GM21367 (cell line): ENCODE measurements at regions not wholly inside any gene's neighbourhood (a gene's known extent, or its start where the extent isn't known, plus 50 kb on each side); places are given as distances from the start of the nearest gene placed in this dataset.

Experiments
- ATAC-seq: cut with Tn5 transposase; IDR thresholded peaks from one replicate; pipeline ENCODE4 v1.9.1; 2021; ENCODE audit not compliant: unreplicated experiment

GRCh38 chr5:105573575-105573974, 2011.0 kb upstream of the NUDT12 start:
- ATAC-seq, result no peak

- no peak for ATAC-seq
Observed at GRCh38 chr5:105565531-105565930, 2002.9 kb upstream of the NUDT12 start.

GRCh38 chr5:105563842-105564241, 2001.3 kb upstream of the NUDT12 start:
- ATAC-seq, result no peak

- no peak for ATAC-seq
Observed at GRCh38 chr5:105554568-105555169, 1992.1 kb upstream of the NUDT12 start.

- ATAC-seq, result no peak
Observed at GRCh38 chr5:105544300-105544699, 1981.7 kb upstream of the NUDT12 start.

GRCh38 chr5:105536675-105537074, 1974.1 kb upstream of the NUDT12 start:
- no peak for ATAC-seq

GRCh38 chr5:105530716-105531261, 1968.2 kb upstream of the NUDT12 start:
- ATAC-seq, result no peak

- ATAC-seq, result no peak
Observed at GRCh38 chr5:105529851-105530250, 1967.3 kb upstream of the NUDT12 start.

GRCh38 chr5:105508519-105508918, 1945.9 kb upstream of the NUDT12 start:
- no peak for ATAC-seq

GRCh38 chr5:105506692-105507277, 1944.2 kb upstream of the NUDT12 start:
- ATAC-seq, result no peak

GRCh38 chr5:105503950-105504349, 1941.4 kb upstream of the NUDT12 start:
- ATAC-seq, result no peak

- no peak for ATAC-seq
Observed at GRCh38 chr5:105501315-105501714, 1938.7 kb upstream of the NUDT12 start.

- no peak for ATAC-seq
Observed at GRCh38 chr5:105475401-105475800, 1912.8 kb upstream of the NUDT12 start.

- no peak for ATAC-seq
Observed at GRCh38 chr5:105462377-105462776, 1899.8 kb upstream of the NUDT12 start.

- ATAC-seq, result no peak
Observed at GRCh38 chr5:105460721-105461120, 1898.1 kb upstream of the NUDT12 start.

- ATAC-seq, result no peak
Observed at GRCh38 chr5:105453216-105453807, 1890.7 kb upstream of the NUDT12 start.

GRCh38 chr5:105448271-105448670, 1885.7 kb upstream of the NUDT12 start:
- no peak for ATAC-seq

- ATAC-seq, result no peak
Observed at GRCh38 chr5:105430516-105430915, 1867.9 kb upstream of the NUDT12 start.

- ATAC-seq, result no peak
Observed at GRCh38 chr5:105428451-105429380, 1866.1 kb upstream of the NUDT12 start.

GRCh38 chr5:105414067-105414466, 1851.5 kb upstream of the NUDT12 start:
- ATAC-seq, result no peak

GRCh38 chr5:105413406-105413990, 1850.9 kb upstream of the NUDT12 start:
- ATAC-seq, result no peak
